DND-41 (cell line): ENCODE measurements at regions not wholly inside any gene's neighbourhood (a gene's known extent, or its start where the extent isn't known, plus 50 kb on each side); places are given as distances from the start of the nearest gene placed in this dataset.

Experiments
- EZH2 ChIP-seq: IDR thresholded peaks from 3 replicates; pipeline ENCODE4 v1.6.1; 2012; ENCODE audit warnings: borderline replicate concordance, low read depth, mild to moderate bottlenecking, moderate library complexity, low read length, inconsistent platforms; ENCODE audit not compliant: severe bottlenecking
- TF ChIP-seq, protein P1 (sequence below): IDR thresholded peaks from 2 replicates; pipeline ENCODE4 v1.5.1; 2012; ENCODE audit warnings: borderline replicate concordance, low read length, moderate library complexity, mild to moderate bottlenecking; ENCODE audit not compliant: poor library complexity, severe bottlenecking; ENCODE audit errors: extremely low read depth

DNA sequence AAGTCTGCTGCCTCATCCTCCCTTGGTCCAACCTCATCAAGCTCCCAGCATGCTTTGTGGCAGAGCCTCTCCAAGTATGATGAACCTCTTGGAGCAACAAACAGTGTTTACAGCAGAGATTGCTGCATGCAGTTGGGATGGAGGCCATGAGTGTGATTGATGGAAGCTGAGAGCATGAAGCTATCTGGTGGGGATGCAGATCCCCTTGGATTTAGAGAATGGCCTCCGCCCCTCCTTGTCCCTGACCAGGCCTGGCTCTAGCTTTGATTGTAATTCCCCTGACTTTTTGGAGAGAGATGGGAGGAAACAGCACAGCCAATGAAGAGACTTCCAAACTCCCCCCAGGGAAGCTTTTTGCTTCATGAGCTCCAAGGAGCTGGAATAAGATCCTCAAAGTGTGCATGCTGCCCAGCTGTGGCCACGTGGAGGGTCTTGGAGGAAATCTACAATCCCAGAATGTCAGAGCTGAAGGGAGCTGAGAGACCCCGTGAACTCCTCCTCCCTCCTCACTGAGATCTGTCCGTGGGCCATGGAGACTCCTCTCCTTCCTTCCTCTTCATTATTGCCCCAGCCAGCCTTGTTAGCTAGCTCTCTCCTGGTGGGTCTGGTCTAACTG, 165.3 kb upstream of the USP24 start:
- TF ChIP-seq, protein P1, sequence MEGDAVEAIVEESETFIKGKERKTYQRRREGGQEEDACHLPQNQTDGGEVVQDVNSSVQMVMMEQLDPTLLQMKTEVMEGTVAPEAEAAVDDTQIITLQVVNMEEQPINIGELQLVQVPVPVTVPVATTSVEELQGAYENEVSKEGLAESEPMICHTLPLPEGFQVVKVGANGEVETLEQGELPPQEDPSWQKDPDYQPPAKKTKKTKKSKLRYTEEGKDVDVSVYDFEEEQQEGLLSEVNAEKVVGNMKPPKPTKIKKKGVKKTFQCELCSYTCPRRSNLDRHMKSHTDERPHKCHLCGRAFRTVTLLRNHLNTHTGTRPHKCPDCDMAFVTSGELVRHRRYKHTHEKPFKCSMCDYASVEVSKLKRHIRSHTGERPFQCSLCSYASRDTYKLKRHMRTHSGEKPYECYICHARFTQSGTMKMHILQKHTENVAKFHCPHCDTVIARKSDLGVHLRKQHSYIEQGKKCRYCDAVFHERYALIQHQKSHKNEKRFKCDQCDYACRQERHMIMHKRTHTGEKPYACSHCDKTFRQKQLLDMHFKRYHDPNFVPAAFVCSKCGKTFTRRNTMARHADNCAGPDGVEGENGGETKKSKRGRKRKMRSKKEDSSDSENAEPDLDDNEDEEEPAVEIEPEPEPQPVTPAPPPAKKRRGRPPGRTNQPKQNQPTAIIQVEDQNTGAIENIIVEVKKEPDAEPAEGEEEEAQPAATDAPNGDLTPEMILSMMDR, result no peak
- TF ChIP-seq EZH2, result no peak
